HG02571 (cell line): ENCODE measurements at regions not wholly inside any gene's neighbourhood (a gene's known extent, or its start where the extent isn't known, plus 50 kb on each side); places are given as distances from the start of the nearest gene placed in this dataset.
"Not testable (repeated sequence)": the region's sequence is repeated elsewhere in the genome, so short reads cannot be mapped to it uniquely, and the experiment has no call there.

ENCODE experiments used
- ATAC-seq: cut with Tn5 transposase; IDR thresholded peaks from one replicate; pipeline ENCODE4 v1.9.1; 2021; ENCODE audit warnings: mild to moderate bottlenecking, moderate library complexity; ENCODE audit not compliant: unreplicated experiment

DNA sequence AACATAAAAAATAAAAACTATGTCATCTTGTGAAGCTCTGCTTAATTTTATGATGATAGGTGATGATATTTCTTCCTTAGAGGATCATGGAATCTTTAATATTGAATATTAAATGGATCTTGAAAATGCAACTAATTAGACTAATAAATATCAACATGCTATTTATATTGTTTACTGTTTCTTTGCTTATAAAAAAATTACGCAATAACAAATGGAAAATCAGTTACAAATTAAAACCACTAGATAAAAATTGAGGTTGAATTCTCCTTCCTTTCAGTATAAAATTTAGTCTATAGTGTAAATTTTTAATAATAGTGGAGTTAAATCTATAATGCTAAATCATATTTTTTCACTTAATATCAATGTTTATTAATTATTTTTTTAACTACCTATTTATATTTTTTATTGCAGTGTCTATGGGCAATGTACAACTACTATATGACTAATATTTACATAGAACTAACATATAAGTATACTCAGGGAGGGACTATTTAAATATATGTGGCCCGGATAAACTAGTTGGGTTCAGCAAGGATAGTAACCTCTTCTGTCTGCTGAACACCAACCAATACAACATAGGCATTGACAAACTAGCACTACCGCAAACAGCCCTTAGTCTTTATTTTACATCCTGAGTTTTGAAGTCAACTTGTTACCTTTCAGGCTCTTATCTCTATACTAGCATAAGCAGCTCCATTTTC, 628.0 kb downstream of the EFNB2 start:
- no peak for ATAC-seq

DNA sequence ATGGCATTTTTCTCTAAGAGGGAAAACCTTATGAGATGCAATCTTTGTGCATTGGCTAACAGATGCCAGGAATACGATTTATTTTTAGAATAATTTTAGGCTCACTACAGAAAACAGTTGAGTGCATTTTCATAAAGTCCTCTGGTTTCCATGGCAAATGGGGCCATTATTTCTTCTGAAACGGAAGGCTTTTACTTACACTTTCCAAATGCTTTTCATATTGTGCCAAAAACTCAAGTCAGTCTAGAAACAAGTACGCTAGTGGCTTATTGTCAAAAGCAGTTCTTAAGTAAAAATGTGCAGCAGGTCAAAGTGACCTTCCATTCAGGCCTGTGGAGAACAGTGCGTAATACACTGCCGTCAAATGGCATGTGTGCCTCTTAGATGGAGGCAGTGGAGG, 628.7 kb downstream of the EFNB2 start:
- no peak for ATAC-seq

DNA sequence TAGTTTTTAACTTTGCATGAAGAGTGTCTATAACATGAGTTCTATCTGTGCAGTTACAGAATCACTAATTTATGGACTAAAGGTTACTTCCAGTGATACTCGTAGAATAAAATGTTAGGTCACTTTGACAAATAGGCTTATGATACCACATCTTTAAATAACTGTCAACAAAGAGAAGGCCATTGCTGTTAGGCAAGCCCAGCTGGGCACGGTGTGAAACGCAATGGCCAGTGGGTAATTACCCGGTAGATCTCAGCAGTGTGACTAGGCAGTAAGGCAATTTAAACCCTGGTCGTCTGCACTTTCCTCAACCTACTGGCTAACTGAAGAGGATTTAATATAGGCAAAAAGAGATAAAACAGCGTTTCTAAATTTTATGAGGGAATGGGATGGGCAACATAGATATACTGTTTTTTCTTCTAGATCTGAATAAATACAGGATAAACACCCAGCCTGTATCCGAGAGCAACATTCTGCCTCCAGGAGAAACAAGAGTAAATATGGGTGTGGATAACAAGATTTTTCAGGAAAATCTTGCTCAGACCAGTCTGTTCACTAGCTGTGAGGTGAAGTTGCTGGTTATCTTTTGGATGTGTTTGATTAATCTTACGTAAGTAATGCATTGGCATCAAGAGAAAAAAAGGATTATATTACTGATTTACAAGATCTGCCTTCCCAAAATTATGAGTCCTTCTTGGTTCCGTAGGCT, 631.3 kb downstream of the EFNB2 start:
- ATAC-seq: no peak

DNA sequence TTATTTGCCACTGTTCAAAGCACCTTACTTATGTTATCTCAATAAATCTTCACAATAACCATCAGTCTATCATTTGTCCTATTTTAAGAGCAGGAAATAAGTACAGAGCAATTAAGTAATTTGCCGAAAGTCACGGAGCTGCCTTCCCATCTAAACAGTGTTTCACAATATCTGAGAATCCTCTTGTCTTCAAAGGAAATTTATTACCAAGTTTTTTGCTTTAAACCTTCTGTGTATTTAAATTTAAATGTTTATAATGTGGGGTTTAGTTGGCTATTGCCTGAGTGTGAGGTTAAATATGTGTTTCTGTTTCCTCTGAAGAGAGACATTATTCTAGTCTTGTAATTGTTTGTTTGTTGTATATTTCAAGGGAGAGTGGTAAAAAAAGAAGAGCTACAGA, 633.1 kb downstream of the EFNB2 start:
- no peak for ATAC-seq

DNA sequence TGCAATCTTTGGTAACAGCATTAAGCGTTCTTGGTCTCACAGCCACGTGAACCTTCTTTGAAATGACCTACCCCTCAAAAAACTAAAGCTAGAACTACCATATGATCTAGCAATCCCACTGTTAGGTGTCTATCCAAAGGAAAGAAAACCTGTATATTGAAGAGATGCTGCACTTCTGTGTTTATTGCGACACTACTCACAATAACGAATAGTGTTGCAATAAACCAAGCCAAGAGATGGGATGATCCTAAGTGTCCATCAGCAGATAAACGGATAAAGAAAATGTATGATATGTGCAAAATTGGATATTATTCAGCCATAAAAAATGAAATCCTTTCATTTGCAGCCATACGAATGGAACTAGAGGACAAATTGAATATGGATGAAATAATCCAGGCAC, 637.9 kb downstream of the EFNB2 start:
- no peak for ATAC-seq

DNA sequence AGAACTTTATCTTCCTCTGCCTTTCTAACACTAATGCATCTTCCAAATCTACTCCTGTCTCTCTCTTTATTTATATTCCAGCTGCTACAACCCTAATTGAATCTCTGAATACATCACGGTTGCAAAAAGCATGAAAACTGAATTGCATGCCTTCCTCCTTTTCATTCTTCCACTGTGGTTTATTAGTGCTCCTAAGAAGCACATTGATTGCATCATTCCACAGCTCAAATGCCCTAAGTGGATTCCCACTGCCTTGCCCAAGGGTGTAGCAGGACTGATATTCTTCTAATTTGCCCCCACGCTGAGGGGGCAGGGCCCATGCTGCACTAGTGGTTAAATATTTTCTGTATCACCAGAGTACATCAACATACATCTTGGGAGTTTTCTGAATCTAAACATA, 640.8 kb downstream of the EFNB2 start:
- no peak for ATAC-seq

DNA sequence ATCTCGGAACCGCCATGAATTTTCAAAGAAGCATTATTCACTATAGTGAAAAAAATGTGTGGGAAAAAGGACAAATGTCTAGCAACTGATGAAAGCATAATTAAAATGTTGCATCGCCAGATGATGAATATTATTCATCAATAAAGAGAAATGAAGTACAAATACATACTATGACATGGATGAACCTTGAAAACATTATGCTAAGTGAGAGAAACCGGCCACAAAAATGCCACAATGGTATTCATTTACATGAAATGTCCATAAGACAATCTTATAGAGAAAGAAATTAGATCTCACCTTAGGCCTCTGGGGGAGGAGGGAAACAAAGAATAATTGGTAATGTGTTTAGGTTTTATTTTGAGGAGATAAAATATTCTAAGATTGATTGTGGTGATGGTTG, 645.0 kb downstream of the EFNB2 start:
- no peak for ATAC-seq

DNA sequence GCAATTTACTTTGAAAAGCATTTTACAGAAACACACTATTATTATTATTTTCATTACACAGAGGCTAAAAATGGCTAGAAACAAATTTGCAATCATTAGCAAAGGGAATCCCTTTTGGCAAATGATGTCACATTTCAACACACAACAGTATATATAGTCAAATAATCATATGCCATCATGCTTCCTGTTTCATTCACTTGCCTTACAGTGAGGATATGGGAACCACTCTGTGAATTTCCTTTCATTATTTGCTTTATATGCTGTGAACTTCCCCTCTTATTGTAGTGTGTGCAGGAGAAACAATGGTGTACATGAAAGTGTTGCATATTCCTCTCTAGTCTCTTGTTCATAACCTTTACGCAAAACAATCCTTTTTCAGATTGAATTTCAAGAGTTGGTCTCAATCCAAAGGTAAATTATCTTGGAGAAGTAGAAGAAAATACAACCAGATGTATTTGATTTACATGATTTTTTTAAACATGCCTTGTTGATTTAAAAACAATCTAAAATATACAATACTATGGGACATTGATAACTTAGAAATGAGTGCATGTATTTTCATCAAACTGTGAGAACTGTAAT, 657.3 kb downstream of the EFNB2 start:
- ATAC-seq: no peak

DNA sequence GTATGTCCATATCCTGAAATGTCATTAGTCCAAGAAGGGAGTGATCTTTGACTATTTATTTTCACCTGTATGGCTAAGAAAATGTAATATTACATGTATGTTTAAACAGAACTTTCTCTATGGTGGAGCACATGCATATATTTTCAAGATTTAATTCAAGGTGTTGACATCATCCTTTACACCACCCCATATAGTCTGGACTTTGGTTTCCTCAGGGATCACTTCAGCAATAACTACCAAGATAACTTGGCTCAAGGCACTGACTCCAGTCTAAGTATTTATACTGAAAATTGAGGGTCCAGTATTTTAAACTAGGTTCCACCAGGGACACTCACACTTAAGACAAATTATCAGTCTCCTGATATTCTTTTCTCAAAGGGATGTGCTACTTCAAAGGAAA, 660.6 kb downstream of the EFNB2 start:
- no peak for ATAC-seq

DNA sequence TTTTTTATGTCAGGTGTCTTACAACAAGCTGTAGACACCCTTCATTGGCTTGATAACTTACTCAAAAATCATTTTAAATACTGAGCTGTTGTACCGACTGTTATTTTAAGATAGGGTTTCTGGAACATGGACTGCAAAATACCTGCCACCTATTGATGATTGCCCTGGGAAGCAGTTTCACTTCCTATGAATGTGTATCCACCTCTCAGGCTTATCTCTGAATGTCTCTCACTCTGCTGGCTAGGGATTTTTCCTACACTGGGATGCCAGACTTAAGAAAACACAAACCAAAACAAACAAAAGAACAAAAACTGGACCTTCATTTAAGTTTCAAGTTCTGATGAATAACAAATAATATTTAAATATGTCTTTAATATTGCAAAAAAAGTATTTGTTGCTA, 663.7 kb downstream of the EFNB2 start:
- no peak for ATAC-seq

DNA sequence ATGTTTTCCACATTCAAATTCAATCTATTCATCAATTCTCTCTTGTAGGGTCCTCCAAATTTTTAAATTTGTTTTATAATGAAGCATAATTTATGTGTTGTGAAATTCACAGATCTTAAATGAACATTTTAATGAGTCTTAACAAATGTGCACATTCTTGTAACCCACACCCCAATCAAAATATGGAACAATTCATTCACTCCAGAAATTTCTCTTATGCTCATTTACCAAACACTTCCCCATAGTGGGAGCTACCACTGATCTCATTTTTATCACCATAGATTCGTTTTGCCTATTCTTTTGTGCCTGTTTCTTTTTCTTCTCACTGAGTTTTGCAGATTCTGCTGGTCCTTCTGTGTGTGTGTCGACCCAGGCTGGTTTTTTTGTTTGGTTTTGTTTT, 664.1 kb downstream of the EFNB2 start:
- no peak for ATAC-seq

DNA sequence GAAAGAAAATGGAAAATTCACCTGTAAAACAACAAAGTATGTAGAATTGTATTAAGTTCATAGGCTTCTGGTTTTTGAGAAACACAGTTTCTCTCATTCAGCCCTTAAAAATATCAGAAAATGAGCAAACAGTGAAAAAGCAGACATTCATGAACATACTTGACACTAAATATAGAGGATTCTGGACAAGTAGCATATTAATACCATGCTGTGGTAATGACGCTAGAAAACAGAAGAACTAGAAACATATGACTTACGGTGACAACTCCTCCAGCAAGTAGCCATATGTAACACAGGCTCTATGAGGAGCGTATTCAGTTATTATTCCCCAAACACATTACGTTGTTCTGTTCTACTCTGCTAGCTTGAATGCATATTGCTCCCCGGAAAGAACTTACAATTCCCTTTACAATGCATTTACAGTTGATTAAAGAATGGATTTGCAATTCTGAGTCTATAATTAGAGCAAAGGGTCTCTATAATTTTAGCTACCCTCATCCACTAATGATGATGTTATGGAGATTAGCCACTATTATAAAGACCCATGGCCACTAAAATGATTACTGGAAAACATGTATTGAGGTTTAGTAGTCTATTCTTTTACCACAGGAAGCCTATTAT, 672.1 kb downstream of the EFNB2 start:
- no peak for ATAC-seq

DNA sequence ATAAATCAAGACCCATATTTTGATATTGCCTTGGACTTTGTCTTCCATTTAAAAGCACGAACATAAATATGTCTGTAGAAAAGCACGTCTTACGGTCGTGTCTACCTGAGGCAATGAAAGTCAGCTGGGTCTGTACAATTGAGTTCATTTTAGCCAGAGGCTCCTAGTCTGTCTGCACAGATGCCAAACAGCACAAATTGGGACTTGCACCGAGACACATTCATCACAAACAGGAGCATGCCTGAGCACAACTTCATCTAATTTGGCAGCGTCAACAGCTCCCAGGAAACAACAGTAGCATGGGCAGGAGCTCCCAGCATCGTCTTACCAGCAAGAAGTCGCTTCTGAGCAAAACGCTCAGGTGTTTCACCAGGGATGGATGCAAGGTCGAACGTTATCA, 687.0 kb downstream of the EFNB2 start:
- ATAC-seq: no peak

DNA sequence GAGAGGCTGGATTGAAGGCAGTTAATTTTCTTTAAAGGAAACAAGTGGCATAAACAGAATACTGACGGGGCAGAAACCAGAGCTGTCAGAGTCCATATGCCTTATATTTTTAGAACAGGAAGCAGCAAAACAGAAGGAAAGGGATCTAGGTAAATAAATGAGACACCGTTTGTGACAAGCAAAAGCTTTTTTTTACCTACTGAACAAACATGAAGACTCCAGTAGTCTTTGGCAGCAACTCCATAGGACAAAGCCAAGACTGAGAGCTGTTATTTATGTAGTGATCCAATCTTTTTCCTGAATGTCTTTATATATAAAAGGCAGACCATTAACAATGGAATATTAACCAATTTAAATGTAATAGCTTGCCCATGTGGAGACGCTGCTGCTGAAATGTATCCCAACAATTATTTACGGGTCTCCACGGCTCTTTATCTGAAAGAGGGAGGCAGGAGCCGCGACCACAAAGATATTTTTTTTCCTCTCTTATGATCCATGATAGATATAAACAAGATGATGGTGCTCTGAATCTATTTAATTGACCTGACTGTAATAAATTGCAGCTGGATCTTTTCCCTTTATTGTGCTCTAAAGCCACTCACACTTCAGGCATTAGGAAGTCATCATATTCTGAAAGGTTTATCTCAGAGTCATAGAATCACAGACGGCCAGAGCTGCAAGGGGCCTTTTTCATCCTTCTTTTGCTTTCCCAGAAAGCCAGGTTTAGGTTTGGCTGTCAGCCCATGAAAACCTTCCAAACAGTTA, 687.8 kb downstream of the EFNB2 start:
- ATAC-seq: no peak

DNA sequence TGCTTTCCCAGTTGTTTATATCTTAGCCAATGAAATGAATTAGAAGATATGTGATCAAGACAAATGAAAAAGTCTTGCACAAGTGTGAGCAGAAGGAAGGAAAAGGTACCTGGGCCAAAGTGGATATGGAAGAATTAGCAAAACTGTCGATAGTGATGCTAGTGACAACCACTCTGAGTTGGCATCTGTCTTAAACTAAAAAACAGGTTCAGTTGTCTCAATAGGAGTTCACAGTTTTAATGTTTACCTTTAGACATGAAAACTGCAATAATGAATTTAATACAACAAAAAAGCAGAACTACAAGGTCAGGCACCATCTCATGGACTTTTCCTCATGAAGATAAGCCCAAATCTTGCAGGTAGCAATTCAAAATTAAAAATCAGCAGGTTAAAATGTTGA, 688.5 kb downstream of the EFNB2 start:
- ATAC-seq: no peak

DNA sequence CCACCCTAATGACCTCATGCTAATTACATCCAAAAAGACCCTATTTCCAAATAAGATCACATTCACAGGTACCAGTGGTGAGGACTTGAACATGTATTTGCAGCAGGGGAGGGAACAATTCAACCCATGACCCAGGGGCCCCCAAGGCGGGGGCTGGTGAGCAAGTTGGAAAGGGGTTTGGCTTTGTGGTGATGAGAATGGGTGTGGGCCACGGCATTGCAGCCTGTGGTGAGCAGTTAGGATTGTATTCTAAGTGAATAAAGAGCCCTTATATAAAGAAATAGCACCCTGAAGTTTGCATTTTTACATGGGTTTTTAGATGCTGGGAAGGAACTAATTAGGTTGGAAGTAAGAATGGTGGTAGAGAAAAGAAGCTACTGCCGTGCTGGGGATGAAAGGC, 694.2 kb downstream of the EFNB2 start:
- ATAC-seq: no peak

DNA sequence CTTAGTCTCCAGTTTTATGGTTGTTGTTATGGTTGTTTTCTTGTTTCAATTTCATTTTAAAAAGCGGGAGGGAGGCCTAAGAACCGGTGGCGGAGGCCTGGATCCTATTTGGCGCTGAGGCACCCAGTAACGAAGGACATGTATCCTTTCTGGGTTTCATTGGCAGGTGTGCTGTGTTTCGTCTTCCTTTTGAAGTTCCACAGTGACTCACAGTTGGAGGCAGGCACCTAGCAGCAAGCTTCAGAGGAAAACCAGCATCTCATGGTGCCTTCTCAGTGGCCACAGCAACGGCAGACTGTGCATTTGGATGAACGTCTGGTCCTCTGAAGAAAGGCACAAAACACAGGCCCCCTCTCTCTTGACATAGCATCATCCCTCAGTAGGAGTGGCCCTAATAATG, 697.2 kb downstream of the EFNB2 start:
- ATAC-seq: no peak

DNA sequence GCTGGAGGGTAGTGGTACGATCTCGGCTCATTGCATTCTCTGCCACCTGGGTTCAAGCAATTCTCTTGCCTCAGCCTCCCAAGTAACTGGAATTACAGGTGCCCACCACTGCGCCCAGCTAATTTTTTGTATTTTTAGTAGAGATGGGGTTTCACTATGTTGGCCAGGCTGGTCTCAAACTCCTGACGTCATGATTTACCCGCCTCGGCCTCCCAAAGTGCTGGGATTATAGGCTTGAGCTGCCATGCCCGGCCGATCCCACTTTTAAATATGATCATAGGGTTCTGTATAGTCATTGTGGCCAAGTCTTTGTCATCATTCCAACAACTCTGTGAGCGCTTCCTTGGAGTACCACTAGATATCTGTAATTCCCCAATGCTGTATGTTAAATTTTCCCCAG, 698.2 kb downstream of the EFNB2 start:
- ATAC-seq: not testable (repeated sequence)

DNA sequence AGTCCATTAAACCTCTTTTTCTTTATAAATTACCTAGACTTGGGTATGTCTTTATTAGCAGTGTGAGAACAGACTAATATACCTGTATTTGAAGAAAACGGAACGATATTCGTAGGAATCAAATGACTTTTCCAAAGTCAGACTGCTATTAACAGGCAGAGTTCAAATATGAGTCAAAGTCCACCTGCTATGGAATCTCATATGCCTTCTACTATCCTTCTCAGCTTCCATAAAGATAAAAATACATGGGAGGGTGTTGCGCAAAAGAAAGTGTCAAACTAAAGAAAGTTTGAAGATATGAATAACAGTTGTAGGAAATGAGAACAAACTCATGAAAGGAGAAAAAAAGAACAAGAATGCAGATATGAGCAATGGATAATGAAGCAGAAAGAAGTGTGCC, 704.6 kb downstream of the EFNB2 start:
- no peak for ATAC-seq

DNA sequence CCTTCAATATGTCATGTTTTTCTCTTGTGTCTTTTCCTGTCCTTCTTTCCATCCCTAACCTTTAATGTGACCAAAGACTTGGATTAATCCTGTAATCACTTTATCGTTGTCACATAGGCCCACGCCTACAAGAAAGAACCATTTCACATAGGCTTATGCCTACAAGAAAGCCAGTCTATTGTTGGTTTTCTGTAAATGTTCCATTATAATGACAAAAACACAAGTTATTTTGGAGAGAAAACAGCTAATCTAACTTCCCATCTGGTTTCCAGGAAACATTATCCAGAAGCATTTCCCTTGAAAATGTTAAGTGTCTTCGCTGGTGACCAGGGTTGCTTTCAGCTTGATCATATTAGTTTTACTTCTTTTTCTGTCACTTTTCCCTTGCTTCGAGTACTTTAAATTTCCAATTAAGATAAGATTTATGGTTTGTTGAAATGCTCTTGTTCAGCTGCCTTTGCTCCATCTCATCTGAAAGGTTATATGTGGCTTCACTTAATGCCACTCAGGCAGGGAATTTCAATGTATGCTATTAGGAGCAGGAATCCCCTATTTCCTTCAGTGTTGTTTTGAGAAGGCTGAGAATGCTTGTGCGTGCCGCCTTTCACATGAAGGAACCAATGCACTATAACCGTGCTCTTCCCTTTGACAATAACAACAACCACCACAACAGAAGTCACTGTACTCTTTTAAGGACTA, 708.2 kb downstream of the EFNB2 start:
- no peak for ATAC-seq

DNA sequence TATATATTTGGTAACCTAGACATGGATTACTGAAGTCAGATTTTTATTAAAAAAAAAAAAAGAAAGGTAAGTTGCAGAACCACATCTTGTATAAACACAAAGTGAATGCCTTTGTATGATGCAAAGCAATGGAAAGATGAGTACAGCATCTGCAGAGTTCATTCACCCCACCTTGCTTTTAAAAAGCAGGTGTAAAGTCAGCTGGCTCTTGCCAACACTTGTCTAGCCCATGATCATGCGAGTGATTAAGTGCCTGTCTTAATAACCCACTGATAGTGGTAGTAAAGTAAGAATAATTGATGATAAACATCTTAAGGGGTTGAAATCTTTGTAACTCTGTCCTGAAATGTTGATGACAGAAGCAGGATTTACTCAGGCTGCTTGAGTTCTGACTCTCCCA, 710.4 kb downstream of the EFNB2 start:
- ATAC-seq: no peak
